SK-N-SH (cell line): ENCODE measurements at regions not wholly inside any gene's neighbourhood (a gene's known extent, or its start where the extent isn't known, plus 50 kb on each side); places are given as distances from the start of the nearest gene placed in this dataset.

ENCODE experiments used
- CTCF ChIP-seq: fragments of 200-600 bp; sonication (generic); IDR thresholded peaks from 2 replicates; pipeline ENCODE4 v1.6.1; 2017; ENCODE audit warnings: antibody characterized with exemption, mild to moderate bottlenecking, moderate library complexity
- NRF1 ChIP-seq: IDR thresholded peaks from 2 replicates; pipeline ENCODE4 v1.6.1; 2012; ENCODE audit warnings: low read depth, mild to moderate bottlenecking, low read length

GRCh38 chr10:6319119-6319518, 116.4 kb downstream of the PFKFB3 start:
- TF ChIP-seq CTCF: no peak
- no peak for TF ChIP-seq NRF1
